Astrocyte (in vitro differentiated cells and primary cell): ENCODE measurements at regions not wholly inside any gene's neighbourhood (a gene's known extent, or its start where the extent isn't known, plus 50 kb on each side); places are given as distances from the start of the nearest gene placed in this dataset.

Source experiments
- EZH2 ChIP-seq: IDR thresholded peaks from 2 replicates; pipeline ENCODE4 v1.6.1; 2012; ENCODE audit warnings: mild to moderate bottlenecking, low read length, inconsistent platforms; ENCODE audit not compliant: insufficient read depth
- TF ChIP-seq, protein P1 (sequence below): IDR thresholded peaks from 2 replicates; pipeline ENCODE4 v1.5.1; 2011; ENCODE audit warnings: low read depth, mild to moderate bottlenecking, inconsistent platforms, low read length, moderate library complexity; ENCODE audit not compliant: insufficient read depth

DNA sequence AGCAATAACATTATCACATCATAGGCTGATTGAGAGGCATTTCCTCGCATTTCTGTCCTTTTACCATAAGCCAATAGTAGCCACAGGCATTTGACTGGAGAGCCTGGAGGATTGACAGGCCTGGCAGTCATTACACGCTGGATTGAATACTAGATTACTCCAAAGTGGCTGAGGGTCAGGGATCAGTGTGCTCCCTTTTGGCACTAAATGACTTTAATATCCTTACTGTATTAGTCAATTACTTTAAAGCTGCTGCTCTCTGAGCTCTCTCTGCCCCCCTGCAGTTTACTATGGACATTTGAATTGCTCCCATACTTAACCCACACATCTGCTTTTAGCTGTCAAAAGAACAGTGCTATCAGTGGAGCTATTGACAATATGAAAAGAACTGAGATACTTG, 302.0 kb downstream of the TFEC start:
- TF ChIP-seq, protein P1, sequence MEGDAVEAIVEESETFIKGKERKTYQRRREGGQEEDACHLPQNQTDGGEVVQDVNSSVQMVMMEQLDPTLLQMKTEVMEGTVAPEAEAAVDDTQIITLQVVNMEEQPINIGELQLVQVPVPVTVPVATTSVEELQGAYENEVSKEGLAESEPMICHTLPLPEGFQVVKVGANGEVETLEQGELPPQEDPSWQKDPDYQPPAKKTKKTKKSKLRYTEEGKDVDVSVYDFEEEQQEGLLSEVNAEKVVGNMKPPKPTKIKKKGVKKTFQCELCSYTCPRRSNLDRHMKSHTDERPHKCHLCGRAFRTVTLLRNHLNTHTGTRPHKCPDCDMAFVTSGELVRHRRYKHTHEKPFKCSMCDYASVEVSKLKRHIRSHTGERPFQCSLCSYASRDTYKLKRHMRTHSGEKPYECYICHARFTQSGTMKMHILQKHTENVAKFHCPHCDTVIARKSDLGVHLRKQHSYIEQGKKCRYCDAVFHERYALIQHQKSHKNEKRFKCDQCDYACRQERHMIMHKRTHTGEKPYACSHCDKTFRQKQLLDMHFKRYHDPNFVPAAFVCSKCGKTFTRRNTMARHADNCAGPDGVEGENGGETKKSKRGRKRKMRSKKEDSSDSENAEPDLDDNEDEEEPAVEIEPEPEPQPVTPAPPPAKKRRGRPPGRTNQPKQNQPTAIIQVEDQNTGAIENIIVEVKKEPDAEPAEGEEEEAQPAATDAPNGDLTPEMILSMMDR: no peak
- TF ChIP-seq EZH2: no peak
